ENCODE measurements at regions not wholly inside any gene's neighbourhood (a gene's known extent, or its start where the extent isn't known, plus 50 kb on each side); places are given as distances from the start of the nearest gene placed in this dataset.

- DNase-seq = no peak
These were observed 119.8 kb upstream of the SASH1 start for GRCh38 chr6:148222846-148223245.

GRCh38 chr6:148223424-148223842 lies 119.2 kb upstream of the SASH1 start:
- no peak for DNase-seq

DNA sequence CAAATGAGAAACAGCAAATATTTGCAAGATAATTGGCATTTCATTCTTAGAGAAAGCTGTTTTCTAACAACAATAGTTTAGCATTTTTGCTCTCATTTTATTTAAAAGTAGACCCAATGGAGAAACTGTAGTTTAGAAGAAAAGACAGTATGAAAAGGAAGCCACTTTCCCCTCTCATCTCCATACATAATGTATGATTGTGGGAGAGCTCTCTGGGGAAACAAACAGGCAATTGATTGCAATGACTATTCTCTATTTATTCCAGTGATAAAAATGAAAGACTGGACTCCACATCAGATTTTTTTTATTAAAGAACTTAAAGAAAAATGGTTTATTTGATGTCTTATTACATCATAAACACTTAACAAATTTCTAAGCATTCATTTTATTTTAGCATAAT lies 116.8 kb upstream of the SASH1 start:
- DNase-seq = no peak

- no peak for DNase-seq
These were observed 116.4 kb upstream of the SASH1 start for GRCh38 chr6:148226284-148226683.

- no peak for DNase-seq
These were observed 111.1 kb upstream of the SASH1 start for GRCh38 chr6:148231572-148231971.

DNA sequence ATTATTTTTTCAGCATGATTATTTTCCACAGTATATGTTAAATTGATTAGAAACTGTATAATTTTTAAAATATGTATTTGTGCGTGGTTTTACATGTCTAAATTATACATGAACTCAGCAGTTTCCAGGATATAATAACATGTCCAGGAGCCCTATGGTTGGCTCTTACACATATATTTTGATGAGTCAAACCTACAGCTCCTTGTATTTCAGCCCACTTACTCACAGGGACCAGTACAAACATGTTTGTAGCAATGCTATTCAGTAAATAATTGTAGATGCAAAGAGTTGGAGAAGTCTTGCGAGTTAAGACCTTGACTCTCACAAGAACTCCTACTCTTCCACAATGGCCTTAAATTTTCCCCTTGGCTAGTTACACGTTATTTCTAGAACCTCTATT lies 107.2 kb upstream of the SASH1 start:
- DNase-seq = no peak

GRCh38 chr6:148238713-148239112 lies 103.9 kb upstream of the SASH1 start:
- DNase-seq = no peak

DNA sequence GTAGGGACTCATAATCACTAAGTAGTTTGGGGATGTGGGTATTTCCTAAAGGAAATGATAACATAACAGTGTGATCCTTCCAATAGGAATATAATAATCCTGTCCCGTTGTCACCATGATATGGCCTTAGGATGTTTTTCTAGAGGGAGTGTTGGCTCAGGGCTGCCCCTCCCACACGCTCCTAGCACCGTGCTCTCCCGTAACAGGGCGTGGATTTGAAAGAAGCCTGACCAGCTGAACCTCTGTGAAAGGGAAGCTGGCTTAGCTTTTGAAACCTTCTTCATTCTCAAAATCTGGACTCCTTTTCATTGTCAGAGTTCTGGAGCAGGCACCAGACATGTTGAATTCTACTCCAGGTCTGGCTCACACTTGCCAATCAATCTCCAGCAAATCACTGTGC lies 103.4 kb upstream of the SASH1 start:
- DNase-seq = no peak

DNA sequence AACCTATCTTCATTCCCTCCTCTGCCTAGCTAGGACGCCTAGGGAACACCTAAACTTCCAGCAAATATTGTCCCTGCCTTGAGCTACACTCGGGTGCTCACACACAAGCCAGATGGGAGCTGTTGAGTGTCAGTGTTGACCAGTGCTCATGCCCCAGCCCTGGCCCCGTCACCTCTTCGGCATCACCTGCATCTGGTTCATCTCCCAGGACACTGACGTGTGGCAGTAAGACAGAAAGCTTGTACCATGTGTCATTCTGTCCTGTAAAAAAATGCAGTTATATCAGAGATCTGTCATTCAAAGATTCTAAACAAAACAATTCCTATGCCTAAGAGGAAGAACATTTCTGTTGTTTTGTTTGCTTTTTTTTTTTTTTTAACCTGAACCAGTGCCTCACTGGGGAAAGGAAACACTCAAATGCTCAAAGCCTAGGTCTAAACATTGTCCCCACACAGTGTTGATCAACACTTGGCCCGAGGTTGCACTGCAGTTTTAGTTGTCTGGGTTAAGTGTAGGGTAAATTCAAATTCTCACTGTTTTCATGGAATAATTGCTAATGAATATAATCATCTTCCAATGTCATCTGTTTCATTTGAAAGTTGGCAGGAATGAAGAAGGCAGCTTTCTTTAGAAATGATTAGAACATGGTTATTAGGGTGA lies 102.7 kb upstream of the SASH1 start:
- no peak for DNase-seq

- DNase-seq = no peak
These were observed 102.2 kb upstream of the SASH1 start for GRCh38 chr6:148240461-148240840.

- no peak for DNase-seq
These were observed 101.7 kb upstream of the SASH1 start for GRCh38 chr6:148240861-148241477.

DNA sequence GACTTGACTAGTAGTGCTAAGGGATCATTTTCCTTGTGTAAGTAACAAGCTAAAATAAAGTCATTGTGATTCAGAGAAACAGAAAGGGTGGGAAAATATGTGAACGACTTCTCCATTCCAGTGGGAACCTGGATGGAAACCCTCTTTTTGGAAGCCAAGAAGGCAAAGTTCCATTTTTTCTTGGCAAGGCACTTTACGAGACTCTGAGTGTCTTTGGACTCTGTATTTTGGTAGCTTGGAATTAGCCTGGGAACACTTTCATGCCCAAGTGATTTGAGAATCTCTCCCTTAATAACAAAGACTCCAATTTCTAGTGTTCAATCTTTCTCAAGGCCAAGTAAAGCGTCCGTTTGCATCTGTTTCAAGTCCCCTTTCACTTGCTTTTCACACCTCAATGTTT lies 100.5 kb upstream of the SASH1 start:
- DNase-seq = no peak

- DNase-seq = no peak
These were observed 98.3 kb upstream of the SASH1 start for GRCh38 chr6:148244217-148244935.

DNA sequence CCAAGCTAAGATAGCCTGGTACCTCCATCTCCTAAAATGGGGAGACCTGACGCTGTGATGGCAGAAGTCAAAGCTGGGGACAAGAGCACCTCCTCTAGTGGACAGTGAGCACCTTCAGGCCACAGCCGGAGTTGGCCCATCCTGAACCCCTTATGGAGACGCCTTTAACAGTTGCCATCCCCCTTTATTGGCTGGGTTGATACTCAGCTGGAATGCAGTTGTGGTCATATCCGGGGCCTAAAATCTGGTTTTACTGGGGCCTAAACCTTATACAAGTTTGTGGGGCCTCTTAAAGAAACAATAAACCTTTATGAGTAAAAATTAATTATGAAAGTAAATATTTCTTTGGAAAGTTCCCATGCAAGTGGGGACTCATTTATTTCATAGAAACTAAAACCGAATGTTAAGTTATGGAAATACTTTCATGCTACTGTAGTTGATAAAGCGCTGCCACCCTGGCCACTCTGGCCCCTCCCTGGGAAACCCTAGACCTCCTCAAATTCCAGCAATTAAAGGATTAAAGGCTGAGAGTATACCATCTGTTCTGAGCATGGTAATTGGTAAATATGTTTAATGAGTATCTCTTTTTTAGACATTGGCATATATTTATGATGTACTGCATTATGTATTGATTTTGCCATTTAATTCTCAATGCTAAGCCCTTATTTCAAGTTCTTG lies 95.1 kb upstream of the SASH1 start:
- DNase-seq = no peak

GRCh38 chr6:148249160-148249559 lies 93.5 kb upstream of the SASH1 start:
- no peak for DNase-seq

- no peak for DNase-seq
These were observed 92.8 kb upstream of the SASH1 start for GRCh38 chr6:148249679-148250375.

GRCh38 chr6:148250975-148251685 lies 91.5 kb upstream of the SASH1 start:
- DNase-seq = no peak

GRCh38 chr6:148251891-148252290 lies 90.7 kb upstream of the SASH1 start:
- no peak for DNase-seq

DNA sequence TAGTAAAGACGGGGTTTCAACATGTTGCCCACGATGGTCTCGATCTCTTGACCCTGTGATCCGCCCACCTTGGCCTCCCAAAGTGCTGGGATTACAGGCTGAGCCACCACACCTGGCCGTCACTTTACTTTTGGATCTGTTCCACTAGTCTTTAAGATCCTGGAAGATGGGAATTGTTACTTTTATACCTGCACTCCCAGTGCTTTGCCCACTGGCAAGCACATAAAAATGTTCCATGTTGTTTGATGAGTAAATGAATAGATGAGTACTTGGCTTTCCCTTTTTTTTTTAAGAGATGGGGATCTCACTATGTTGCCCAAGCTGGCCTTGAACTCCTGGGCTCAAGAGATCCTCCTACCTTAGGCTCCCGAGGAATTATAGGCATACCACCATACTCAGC lies 84.8 kb upstream of the SASH1 start:
- no peak for DNase-seq

GRCh38 chr6:148258868-148259267 lies 83.8 kb upstream of the SASH1 start:
- DNase-seq = no peak

DNA sequence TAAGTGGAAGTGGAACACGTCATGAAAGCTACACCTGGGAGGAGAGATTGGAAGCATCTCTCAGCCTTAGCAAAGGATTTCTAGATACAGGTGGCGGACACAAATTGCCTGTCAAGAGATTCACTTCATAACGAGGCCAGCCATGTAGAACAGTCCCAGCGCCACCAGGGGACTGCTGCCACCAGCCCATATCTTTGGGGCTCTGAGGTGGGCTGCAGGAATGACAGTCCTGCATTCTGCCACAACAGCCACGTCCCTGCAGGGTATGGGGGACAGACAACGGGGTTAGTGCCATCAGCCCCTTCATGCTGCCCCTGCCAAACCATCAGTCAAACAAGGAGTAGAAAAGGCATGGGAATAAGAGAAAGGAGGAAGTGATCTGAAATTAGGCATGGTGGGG lies 81.2 kb upstream of the SASH1 start:
- no peak for DNase-seq

DNA sequence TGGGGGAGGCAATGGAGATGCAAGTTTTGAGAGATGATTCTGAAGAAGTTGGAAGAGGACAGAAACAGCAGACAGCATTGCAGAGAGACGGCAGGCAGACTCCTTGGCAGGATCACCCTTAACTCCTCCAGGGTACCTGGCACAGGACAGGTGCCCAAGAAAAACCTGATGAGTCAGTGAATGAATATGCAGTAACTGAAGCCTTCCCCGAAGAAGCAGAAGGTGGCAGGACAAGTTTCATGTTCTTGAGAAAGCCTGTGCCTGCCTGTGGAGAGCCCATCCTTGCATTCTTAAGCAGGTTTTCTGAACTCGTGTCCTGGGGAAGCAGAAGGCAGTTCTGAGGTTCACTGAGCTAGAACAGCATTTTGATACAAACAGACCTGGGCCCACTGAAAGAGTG lies 79.6 kb upstream of the SASH1 start:
- no peak for DNase-seq

- no peak for DNase-seq
These were observed 78.7 kb upstream of the SASH1 start for GRCh38 chr6:148263961-148264360.
